Peyer's patch (tissue), 4 donors: ENCODE measurements at regions not wholly inside any gene's neighbourhood (a gene's known extent, or its start where the extent isn't known, plus 50 kb on each side); places are given as distances from the start of the nearest gene placed in this dataset.

Experiments used
- DNase-seq, 3 donors: peaks; one replicate each; pipeline ENCODE4 v3.0.0-alpha.2; 2017 to 2019
- H3K27ac ChIP-seq, 4 donors: fragments of 200-600 bp; sonication (generic); one replicate each; pipeline ENCODE4 v1.5.1; 2016 to 2019
- H3K27me3 ChIP-seq, 2 donors: fragments of 200-600 bp; sonication (generic); one replicate each; pipeline ENCODE4 v1.5.1; 2019
- H3K36me3 ChIP-seq, 3 donors: fragments of 200-600 bp; sonication (generic); one replicate each; pipeline ENCODE4 v1.5.1; 2016 to 2019
- H3K4me1 ChIP-seq, 4 donors: fragments of 200-600 bp; sonication (generic); one replicate each; pipeline ENCODE4 v1.5.1; 2016 to 2019
- H3K4me3 ChIP-seq, 4 donors: fragments of 200-600 bp; sonication (generic); 1 replicate in 3 of 4; 2 replicates in 1 of 4; pipeline ENCODE4 v1.5.1; 2016 to 2019; ENCODE audit warnings: mild to moderate bottlenecking in 1 of 4
- H3K9me3 ChIP-seq, 4 donors: fragments of 200-600 bp; sonication (generic); one replicate each; pipeline ENCODE4 v1.5.1; 2016 to 2019; ENCODE audit warnings: mild to moderate bottlenecking in 1 of 4
- POLR2A ChIP-seq, 2 donors: fragments of 450-650 bp; IDR thresholded peaks; one replicate each; pipeline ENCODE4 v1.5.1; 2017; ENCODE audit warnings: antibody characterized with exemption in 2 of 2, mild to moderate bottlenecking in 2 of 2, moderate library complexity in 2 of 2
- small RNA-seq, 2 donors: library from RNA; depleted of rRNA; stranded (forward); fragments of <200 nt; gene quantifications; one replicate each; pipeline ENCODE3, GENCODE V24; 2016
- TF ChIP-seq, protein P1 (sequence below), 6 experiments: fragments of 450-650 bp in 4 of 6; fragments of 200-600 bp in 2 of 6; sonication (generic) in 1 of 6; IDR thresholded peaks; one replicate each; pipeline ENCODE4 v1.5.1; 2017 to 2019; ENCODE audit warnings: antibody characterized with exemption in 6 of 6, mild to moderate bottlenecking in 3 of 6, moderate library complexity in 1 of 6

DNA sequence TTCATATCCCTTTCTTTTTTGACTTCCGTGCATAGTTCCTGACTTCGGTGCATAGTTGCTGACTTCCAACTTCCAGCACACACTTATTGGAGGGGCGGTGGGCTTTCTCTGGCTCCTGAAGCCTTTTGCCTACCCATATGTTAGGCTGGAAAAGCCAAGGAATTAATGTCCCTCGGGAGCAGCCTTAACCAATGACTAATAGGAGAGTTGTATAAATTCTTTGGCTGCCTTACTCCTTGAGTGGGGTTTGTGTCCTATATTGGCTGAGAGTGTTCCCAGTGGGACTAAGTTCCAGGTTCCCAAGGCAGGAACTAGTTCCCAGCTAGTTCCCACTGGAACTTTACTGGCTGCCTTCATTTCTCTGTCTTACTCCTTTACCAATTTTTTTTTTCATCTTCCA lies 105.7 kb downstream of the ZNF326 start:
- Histone ChIP-seq H3K27ac (no peak overlapping the region), H3K4me1 (no peaks in the 10 kb centered on the region), H3K4me3 (no peak overlapping the region), H3K36me3 (no peaks in the 10 kb centered on the region), H3K9me3 (peaks cover 0 to 3% (median 0%) of the 10 kb centered on the region in 4 donors), H3K27me3 (no peaks in the 10 kb centered on the region)
- DNase-seq = no peak
- TF ChIP-seq, protein P1, sequence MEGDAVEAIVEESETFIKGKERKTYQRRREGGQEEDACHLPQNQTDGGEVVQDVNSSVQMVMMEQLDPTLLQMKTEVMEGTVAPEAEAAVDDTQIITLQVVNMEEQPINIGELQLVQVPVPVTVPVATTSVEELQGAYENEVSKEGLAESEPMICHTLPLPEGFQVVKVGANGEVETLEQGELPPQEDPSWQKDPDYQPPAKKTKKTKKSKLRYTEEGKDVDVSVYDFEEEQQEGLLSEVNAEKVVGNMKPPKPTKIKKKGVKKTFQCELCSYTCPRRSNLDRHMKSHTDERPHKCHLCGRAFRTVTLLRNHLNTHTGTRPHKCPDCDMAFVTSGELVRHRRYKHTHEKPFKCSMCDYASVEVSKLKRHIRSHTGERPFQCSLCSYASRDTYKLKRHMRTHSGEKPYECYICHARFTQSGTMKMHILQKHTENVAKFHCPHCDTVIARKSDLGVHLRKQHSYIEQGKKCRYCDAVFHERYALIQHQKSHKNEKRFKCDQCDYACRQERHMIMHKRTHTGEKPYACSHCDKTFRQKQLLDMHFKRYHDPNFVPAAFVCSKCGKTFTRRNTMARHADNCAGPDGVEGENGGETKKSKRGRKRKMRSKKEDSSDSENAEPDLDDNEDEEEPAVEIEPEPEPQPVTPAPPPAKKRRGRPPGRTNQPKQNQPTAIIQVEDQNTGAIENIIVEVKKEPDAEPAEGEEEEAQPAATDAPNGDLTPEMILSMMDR (IDR thresholded peaks at IDR 0.05) = no peak
- no peak for TF ChIP-seq POLR2A (IDR thresholded peaks at IDR 0.05)

DNA sequence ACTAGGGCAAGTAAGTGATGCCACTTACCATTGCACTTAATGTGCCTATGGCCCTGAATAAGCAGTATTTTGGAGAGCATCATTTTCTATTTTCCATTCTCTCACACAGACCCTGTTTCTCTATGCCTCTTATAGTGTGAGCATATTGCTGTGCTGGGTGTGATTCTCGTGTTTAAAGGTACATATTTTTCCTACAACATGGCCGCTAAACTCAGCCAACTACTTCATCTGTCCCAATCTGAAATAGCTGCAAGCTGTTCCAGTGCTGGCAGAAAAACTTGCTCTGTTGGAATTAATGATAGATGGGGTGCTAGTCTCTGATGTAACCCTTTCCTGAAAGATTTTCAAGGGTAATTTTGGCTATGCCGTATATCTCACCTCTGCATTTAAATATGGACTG lies 97.5 kb downstream of the ZNF326 start:
- H3K27ac ChIP-seq = no peak overlapping the region
- H3K27me3 ChIP-seq = no peaks in the 10 kb centered on the region
- H3K4me3 ChIP-seq = no peak overlapping the region
- peaks cover 0 to 3% (median 0%) of the 10 kb centered on the region in 4 donors for H3K9me3 ChIP-seq
- TF ChIP-seq, protein P1 (IDR thresholded peaks at IDR 0.05) = no peak
- no peak for TF ChIP-seq POLR2A (IDR thresholded peaks at IDR 0.05)
- no peaks in the 10 kb centered on the region for H3K4me1 ChIP-seq
- no peaks in the 10 kb centered on the region for H3K36me3 ChIP-seq
- no peak for DNase-seq

Small RNA genes lying in the stretch of these regions (small RNA-seq; reads per million reads assigned to genes)
- gene RNU6-695P = 0 reads per million in 2 donors
